HG02981 (cell line): ENCODE measurements at regions not wholly inside any gene's neighbourhood (a gene's known extent, or its start where the extent isn't known, plus 50 kb on each side); places are given as distances from the start of the nearest gene placed in this dataset.
"Not testable (repeated sequence)": the region's sequence is repeated elsewhere in the genome, so short reads cannot be mapped to it uniquely, and the experiment has no call there.

Experiments used
- ATAC-seq: cut with Tn5 transposase; IDR thresholded peaks from one replicate; pipeline ENCODE4 v1.9.1; 2021; ENCODE audit warnings: mild to moderate bottlenecking, moderate library complexity; ENCODE audit not compliant: unreplicated experiment

- no peak for ATAC-seq
These were observed 105.5 kb downstream of the FEM1C start for GRCh38 chr5:115439042-115439441.

DNA sequence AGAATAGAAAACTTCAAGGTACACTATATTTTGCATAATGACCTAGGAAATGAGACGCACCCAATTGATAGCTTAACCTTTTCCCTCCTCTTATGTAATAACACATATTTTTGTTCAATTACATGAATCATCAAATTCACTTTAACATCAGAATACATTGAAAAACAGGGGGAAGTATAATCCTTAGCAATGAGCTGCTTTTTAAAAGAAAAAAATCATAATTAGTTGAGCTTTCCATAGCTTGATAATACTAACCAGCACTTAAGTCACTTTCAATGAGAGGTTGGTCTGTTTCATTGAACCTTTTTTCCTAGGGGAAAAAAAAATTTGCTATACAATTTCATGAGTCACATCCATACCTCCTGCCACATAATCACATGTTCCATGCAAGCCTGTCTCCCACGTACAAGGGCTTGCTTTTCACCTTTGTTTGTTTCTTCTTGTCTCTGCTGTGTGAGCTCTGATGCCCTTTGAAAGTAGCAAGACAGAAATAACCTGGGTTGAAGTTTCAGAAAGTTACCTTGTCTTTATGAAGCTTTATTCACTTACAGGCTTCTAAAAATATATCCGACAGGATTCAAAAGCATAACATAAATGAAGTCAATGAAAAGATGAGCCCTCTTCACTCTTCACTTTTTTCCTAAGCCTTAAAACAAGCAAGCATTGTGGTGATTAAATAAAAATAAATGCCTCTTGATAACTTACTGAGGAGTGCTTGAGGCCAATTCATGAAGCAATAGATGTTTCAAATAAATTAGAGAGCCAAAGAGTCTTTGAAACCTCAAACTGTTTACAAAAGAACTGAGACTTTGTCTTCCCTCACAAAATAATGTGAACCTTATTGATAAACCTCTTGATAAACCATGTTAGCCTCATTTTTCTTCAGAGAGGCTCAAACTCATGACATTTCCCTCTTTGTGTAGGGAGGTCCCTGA lies 108.5 kb downstream of the FEM1C start:
- ATAC-seq, result no peak

GRCh38 chr5:115435065-115435777 lies 109.4 kb downstream of the FEM1C start:
- no peak for ATAC-seq

DNA sequence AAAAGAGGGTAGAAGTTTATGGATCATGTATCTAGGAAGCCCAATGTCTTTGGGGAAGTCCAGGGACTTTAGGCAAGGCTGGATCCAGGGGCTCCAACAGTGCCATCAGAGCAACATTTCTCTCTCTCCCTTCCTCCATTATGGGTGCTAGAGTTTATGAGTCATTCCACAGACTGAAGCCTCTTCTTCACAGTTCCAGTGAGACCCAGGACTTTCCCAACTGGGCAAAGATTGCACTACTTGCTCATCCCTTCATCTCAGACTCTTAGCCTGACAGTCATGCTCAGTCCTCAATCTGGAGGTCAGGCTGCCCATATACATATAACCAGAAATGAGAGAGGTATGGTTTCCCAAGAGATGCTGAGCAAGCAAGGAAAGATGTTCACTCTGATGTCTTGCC lies 110.7 kb downstream of the FEM1C start:
- no peak for ATAC-seq

DNA sequence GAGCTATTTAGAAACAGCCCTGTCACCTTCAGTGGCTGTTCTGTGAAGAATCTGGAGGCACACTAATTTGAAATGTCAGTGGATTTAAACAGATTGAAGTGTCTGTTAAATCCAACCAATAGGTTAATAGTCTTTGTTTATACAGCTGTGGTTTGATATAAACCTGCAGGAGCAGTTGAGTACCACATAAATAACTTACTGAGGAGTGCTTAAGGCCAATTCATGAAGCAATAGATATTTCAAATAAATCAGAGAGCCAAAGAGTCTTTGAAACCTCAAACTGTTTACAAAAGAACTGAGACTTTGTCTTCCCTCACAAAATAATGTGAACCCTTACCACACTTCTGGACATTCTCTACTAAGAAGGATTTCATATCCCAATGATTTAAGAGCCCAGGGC lies 111.9 kb downstream of the FEM1C start:
- no peak for ATAC-seq

GRCh38 chr5:115431116-115431515 lies 113.5 kb downstream of the FEM1C start:
- ATAC-seq, result no peak

- ATAC-seq, result no peak
These were observed 114.2 kb downstream of the FEM1C start for GRCh38 chr5:115430374-115430773.

DNA sequence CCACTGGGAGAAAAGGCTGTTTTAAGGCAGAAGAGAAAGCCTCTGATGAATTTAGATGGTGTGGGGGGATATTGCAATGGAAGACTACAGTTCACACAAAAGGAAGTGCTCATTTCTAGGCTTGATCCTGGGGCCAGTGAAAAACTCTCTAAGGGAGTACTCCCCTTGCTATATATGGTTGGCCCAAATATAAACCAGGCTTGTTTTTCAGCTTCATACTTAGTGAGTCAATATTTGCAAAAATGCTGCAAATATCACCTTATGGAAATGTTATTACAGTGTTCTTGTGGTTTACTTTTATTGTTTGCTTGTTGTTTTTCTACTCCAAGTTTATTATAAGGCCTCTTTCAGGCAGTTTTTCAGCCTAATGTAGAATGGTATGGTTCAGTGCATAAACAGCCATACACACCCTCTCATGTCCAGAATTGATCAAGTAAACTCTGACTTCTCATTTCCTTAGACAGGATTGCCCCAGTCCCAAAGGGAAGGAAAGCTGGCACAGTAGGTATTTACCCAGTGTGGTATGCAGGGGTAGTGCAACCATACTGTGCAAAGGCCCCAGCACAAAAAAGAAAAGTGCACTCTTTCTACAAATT lies 115.1 kb downstream of the FEM1C start:
- ATAC-seq, result no peak

GRCh38 chr5:115428676-115429075 lies 115.9 kb downstream of the FEM1C start:
- no peak for ATAC-seq

DNA sequence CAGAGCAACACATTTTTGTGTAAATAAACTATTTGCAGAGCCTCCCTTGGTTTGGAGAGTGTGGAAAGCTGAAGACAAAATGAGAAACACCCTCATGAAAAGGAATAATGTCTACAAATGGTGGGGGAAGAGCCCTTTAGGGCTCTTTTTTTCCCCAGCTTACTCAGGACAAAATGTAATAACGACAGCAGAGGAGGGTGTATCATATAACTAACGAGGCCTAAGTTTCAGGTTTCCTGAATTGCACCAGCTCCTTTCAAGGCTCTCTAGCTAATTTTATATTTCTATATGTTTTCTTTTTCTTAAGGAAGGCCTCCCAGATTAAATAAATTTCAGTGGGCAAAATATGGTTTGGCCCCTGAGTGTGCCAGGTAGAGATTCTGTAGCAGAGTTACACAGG lies 116.3 kb downstream of the FEM1C start:
- ATAC-seq, result no peak

DNA sequence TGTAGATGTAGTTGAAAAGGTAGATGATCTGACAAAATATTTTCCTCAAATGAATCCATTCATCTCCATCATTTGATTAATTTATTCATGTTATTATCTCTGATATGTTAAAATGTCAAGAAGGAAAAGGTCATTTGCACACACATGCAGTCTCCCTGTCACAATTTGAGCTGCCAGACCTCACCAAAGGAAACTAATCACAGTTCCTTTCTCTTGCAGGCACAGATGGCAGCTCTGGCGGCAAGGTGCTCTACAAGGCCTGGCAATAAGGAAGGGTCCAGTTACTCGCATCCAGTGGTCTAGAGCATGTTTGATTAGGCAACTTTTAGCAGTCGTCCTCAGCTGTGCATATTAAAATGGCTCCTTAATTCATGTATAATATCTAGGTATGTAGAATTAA lies 120.1 kb downstream of the FEM1C start:
- no peak for ATAC-seq

GRCh38 chr5:115424030-115424429 lies 120.5 kb downstream of the FEM1C start:
- no peak for ATAC-seq

GRCh38 chr5:115423541-115423940 lies 121.0 kb downstream of the FEM1C start:
- ATAC-seq, result no peak

DNA sequence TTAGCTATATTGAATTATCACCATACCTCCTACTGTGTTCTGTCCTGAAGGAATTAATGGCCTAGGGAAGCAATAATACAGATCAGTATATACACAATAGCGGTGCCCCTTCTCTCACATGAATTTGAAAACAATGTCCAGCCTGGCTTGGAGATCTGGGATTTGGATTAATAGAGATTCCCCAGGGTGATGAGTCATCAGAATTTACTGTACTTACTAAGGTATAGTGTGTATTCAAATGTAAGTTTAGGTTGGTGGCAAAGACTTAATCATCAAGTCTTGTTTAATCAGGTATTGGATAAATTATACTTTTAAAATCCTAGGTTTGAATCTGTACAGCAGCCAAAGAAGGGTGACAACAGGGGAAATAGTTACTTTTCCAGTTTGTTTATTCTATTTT lies 121.5 kb downstream of the FEM1C start:
- no peak for ATAC-seq

- not testable (repeated sequence) for ATAC-seq
These were observed 123.8 kb downstream of the FEM1C start for GRCh38 chr5:115420812-115421211.

DNA sequence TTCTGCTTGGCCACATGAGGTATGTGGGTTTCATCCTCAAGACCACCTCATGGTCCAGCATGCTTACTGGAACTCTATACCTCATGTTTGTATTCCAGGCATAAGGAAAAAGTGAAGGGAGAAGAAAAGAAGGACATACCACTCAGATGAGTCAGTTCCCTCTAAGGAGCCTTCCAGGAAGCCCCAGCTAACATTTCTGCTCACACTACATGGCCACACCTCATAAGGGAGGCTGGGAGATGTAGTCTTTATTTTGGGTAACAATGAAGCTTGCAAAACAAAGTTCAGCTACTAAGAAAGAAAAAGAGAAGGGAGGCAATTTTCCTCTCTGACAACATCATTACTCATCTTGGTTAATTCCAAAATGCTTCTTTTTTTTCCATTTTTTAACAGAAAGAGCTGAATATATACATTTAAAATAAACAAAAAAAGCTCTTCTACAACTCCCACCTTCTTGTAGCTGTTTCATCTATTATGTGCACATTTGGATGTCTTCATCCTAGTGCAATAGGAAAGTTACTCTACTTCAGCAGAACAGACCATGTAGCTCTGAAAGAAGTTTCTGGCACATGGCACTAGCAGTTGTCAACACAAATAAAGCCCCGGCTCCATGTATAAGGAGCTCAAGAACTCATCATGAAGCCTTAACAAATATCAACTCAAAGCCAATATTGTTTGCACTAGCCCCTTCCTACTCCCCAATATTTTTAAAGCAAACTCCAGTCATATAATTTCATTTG lies 123.6 kb upstream of the CCDC112 start:
- ATAC-seq, result no peak

DNA sequence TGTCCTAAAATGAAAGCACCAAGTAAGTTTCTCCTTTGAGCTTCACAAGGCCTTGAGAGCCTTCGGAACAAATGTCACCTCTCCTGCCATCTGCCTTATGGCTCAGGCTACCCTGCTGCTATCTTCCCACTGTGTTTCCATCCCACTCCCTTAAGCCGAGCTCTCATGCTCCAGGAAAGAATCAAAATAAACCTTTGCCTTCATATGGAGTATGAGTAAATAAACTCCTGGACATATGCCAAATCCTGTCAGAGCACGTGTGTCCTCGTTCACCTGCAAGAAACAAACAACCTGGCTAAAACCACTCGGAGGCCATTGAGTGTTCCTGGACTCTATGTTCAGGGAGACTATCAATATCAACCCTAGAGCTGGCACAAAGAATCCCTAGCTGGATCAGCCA lies 122.3 kb upstream of the CCDC112 start:
- ATAC-seq, result no peak

GRCh38 chr5:115417076-115417475 lies 120.6 kb upstream of the CCDC112 start:
- ATAC-seq, result no peak

DNA sequence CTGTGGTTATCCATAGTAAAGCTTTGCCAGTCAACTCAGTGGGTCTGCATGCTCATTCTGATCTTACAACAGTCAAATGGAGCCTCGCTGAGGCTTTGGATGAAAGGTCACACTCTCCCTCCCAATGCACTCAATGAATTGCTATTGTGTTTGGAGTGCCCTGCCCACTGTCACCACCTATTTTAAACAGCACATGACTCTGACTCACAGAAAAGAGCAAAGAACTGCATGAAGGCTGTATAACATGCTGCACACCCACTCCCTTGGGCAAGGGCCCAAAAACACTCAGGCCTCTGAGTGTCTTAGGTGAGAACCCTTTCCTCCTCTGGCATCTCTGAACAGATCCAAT lies 118.7 kb upstream of the CCDC112 start:
- no peak for ATAC-seq

DNA sequence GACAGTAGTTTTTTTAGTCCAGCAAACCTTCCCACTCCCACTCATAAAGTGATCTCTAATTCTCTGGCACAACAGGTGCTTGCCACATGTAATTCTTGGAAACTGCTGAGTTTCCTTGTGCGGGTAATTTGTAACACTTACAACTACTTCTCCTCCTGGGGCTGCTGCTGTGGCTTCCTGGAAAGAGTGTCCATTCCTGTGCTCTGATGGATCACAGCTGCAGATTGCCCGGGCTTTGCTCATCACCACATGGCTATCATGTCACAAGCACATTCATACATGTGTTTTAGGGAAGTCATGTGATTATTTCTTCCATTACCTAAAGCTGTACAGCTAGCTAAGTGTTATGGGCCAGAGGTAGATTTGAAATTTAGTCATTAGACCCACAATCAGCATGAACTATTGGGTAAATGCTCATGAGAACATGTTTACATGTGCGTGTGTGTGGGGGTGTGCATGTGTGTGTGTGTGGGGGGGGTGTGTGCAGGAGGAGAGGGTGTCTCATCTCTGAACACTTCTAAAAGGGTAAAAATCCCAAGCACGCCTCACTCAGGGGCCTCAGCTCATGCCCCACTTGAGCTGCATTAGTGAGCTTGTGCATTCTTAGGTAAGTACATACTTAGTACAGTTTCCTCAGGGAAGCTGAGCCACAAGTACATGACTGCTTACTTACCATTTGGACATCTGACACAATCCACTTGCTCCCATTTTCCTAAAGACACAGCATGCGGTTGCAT lies 118.1 kb upstream of the CCDC112 start:
- ATAC-seq, result no peak

GRCh38 chr5:115413651-115414050 lies 117.2 kb upstream of the CCDC112 start:
- ATAC-seq, result no peak
